ENCODE measurements at regions not wholly inside any gene's neighbourhood (a gene's known extent, or its start where the extent isn't known, plus 50 kb on each side); places are given as distances from the start of the nearest gene placed in this dataset.

- ATAC-seq: no peak
- intact Hi-C loops (cut with DNase I): no loop called here
- DNase-seq: no peak
These were observed 780.7 kb downstream of the PCDH18 start for GRCh38 chr4:136751556-136751955.

GRCh38 chr4:136750897-136751296 lies 781.4 kb downstream of the PCDH18 start:
- intact Hi-C loops (cut with DNase I): no loop called here
- ATAC-seq: peak in 1 of 2 donors; percentile 36
- DNase-seq: no peak

DNA sequence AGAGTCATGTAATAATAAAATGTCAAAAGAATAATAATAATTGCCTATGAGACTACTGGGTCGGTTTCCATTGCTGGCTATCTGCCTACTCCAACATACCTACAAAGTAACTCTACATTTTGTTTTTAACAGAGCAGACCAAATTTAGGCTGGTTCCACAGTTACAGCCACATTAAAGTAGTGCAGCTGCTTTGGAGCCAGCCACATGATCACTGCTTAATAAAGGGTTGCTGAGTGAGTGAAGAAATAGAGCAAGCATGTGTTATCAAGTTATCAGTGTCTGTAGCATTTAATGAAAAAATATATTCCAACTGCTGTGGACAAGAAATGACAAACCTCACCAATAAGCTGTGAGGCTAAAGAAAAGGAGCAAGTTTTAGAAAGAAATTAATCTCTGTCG lies 782.3 kb downstream of the PCDH18 start:
- peak in 1 of 2 donors; percentile 32 for ATAC-seq
- DNase-seq: no peak
- intact Hi-C loops (cut with DNase I): no loop called here

DNA sequence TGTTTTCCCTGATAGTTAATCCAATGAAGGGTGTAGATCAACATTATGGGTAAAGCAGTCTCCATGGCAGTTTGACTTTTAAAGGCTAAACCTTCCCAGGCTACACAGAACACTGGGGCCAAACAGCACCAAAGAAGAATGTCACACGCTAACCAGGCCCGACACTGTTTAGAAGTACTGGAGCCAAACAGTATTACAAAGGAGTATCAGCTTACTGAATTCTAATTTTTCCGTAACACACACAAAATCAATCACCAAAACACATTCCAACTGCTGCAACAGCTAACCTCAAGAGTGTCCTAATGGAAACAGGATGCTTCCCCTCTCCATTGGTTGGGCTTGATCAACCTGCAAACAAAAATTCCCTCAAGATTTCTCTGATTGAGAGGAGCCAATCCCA lies 783.5 kb downstream of the PCDH18 start:
- DNase-seq (no peak), ATAC-seq (peak in 1 of 2 donors; percentile 39)
- intact Hi-C loops (cut with DNase I): no loop called here

- intact Hi-C loops (cut with DNase I): no loop called here
These were observed 784.1 kb downstream of the PCDH18 start for GRCh38 chr4:136748165-136748564.

DNA sequence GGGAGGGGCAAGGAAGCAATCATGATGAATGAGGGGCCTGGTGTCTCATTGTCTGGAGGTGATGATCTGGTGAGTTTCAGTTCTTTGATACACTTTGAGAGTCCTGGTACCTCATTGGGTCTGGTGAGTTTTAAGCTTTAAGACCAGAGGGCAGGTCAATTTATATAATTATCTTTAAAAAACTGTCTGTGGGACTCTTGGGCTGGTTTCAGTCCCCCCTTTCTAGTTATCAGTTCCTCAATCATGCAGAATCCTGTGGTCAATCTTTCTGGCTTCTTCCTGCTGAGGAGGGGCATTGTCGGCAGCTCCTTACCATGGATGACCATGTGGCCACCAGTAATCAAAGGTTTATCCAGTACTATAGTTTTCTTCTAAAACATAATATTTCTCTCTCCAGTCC lies 789.1 kb downstream of the PCDH18 start:
- ATAC-seq: no peak
- no peak for DNase-seq
- intact Hi-C loops (cut with DNase I): no loop called here

More at GRCh38 chr4:136748165-136748564, 784.1 kb downstream of the PCDH18 start:
- ATAC-seq (peak in 1 of 2 donors; percentile 14), DNase-seq (no peak)

- peak in 1 of 2 donors; percentile 34 for ATAC-seq
- intact Hi-C loops (cut with DNase I): no loop called here
- no peak for DNase-seq
These were observed 790.0 kb downstream of the PCDH18 start for GRCh38 chr4:136742333-136742732.

DNA sequence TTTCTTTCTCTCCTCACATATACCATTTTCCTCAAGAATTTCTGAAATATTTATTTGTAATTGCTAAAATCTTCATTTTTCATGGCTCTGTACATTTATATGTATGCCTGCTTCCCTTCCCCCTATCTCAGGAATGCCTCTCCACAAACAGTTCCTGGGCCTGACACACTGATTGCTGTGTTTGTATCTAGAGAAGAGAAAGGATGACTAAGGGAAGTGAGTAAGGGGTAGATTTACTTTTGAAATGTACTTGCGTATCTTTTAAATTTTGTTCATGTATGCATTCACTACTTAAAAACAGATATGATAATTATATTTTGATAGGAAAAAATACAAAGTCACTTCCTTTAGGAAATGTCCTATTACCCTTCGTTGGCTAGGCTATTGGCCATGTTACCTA lies 790.8 kb downstream of the PCDH18 start:
- no peak for DNase-seq
- intact Hi-C loops (cut with DNase I): no loop called here
- no peak for ATAC-seq

DNA sequence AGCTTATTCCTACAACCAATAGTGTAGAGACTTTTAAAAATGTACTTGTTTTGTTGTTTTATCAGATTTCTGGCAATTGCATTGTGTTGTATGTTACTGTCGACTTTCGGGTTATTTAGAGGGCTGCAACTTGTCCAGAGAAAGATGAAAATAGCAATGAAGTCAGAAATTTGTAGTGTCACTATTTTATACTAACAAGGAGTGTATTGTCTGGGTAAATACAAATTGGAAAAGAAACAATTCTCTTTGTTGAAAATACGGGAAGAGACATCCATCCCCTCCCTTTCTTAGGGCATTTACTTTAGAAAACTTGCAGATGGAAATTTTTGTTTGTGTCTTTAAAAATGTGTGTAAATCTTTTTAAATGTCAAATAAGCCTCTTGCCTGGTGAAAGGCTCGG lies 792.0 kb downstream of the PCDH18 start:
- intact Hi-C loops (cut with DNase I): no loop called here
- ATAC-seq: no peak
- DNase-seq: no peak

- intact Hi-C loops (cut with DNase I): no loop called here
- DNase-seq: no peak
- no peak for ATAC-seq
These were observed 795.2 kb downstream of the PCDH18 start for GRCh38 chr4:136737066-136737465.

- no peak for DNase-seq
- intact Hi-C loops (cut with DNase I): no loop called here
- ATAC-seq: no peak
These were observed 801.3 kb downstream of the PCDH18 start for GRCh38 chr4:136731025-136731424.

GRCh38 chr4:136725286-136726081 lies 806.8 kb downstream of the PCDH18 start:
- intact Hi-C loops (cut with DNase I): loop anchor here in 1 of 2 donors (10.0 kb wide), 1 partner anchor 1261 kb away; no protein-coding TSS in a partner anchor
- DNase-seq (no peak), ATAC-seq (no peak)

DNA sequence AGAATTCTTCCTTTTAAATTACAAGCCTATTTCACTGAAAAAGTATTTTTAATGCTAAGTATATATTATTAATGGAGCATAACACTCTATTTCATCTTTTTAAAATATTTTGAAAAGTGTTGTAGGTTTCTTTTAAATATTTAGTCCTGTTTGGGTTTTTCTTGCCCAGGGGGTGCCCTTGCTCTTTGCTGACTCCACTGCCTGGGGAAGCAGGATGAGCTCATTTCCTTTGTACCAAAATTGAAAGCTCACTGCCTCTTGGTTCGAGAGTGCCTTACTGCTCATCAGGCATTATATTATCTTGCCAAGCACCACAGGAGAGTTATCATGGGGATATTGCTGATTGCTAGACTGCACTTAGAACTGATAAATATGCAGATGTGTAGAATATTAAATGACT lies 819.2 kb downstream of the PCDH18 start:
- no peak for DNase-seq
- ATAC-seq: peak in 1 of 2 donors; percentile 39
- intact Hi-C loops (cut with DNase I): no loop called here

- DNase-seq (no peak), ATAC-seq (no peak)
- intact Hi-C loops (cut with DNase I): no loop called here
These were observed 822.4 kb downstream of the PCDH18 start for GRCh38 chr4:136709897-136710296.

- ATAC-seq (no peak), DNase-seq (no peak)
- intact Hi-C loops (cut with DNase I): no loop called here
These were observed 825.4 kb downstream of the PCDH18 start for GRCh38 chr4:136706942-136707341.

DNA sequence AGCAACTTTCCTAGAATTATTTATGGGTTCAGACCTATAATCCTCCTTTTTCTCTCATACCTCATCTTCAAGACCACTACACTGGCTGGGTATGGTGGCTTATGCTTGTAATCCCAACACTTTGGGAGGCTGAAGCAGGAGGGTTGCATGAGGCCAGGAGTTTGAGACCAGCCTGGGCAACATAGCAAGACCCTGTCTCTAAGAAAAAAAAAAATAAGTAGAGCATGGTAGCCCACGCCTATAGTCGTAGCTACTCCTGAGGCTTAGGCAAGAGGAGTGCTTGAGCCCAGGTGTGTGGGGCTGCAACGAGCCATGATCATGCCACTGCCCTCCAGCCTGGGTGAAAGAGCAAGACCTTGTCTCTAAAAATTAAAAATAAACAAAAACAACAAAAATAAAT lies 832.4 kb downstream of the PCDH18 start:
- ATAC-seq (no peak), DNase-seq (no peak)
- intact Hi-C loops (cut with DNase I): no loop called here

DNA sequence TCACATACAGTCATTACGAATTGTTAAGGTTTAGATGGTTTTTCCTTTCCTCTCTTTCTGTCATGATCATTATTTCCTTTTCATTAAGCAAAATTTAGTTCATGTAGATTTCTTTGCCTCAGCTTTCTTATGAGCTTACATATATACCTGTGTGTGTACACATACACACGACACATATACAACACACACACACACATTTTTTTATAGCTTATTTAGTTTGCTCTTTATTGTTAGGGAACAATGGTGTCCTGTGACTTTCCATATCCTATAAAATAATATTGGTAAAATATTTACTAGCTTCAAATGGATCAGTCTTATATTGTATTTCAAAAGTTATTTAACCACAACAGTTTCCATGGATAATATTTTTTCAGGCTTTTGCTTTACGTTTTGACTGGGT lies 840.7 kb downstream of the PCDH18 start:
- ATAC-seq (no peak), DNase-seq (no peak)
- intact Hi-C loops (cut with DNase I): no loop called here

DNA sequence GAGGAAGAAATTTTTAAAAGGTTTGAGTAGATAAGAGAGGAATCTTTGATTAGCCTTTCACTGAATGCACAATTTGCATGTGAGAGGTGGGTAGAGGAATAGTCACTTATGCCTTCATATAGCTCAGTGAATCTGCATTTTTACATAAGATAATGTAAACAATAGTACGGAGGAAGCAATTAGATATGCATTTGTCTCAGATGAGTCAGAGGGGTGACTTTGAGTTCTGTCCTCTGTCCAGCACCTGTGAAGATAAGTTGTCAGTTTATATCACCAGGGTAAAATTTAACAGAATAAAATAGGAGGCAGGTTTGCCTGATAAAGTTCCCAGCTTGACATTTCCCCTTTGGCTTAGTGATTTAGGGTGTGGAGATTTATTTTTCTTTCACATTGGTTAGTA lies 841.9 kb downstream of the PCDH18 start:
- DNase-seq: no peak
- intact Hi-C loops (cut with DNase I): no loop called here
- ATAC-seq: no peak

DNA sequence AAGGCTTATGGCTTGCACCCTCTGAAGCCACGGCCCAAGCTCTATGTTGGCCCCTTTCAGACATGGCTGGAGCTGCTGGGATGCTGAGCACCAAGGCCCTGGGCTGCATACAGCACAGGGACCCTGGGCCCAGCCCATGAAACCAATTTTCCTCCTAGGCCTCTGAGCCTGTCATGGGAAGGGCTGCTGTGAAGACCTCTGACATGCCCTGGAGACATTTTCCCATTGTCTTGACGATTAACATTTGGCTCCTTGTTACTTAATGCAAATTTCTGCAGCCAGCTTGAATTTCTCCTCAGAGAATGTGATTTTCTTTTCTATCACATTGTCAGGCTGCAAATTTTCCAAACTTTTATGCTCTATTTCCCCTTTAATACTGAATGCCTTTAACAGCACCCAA lies 844.7 kb downstream of the PCDH18 start:
- ATAC-seq (no peak), DNase-seq (no peak)
- intact Hi-C loops (cut with DNase I): no loop called here

- intact Hi-C loops (cut with DNase I): no loop called here
- no peak for ATAC-seq
- DNase-seq: no peak
These were observed 845.2 kb downstream of the PCDH18 start for GRCh38 chr4:136687118-136687517.

- DNase-seq: no peak
- no peak for ATAC-seq
- intact Hi-C loops (cut with DNase I): no loop called here
These were observed 851.5 kb downstream of the PCDH18 start for GRCh38 chr4:136680761-136681160.
